GM12874 (cell line): ENCODE measurements at regions not wholly inside any gene's neighbourhood (a gene's known extent, or its start where the extent isn't known, plus 50 kb on each side); places are given as distances from the start of the nearest gene placed in this dataset.

Experiments used
- CTCF ChIP-seq: IDR thresholded peaks from 2 replicates; pipeline ENCODE4 v1.5.1; 2011; ENCODE audit warnings: low read depth, mild to moderate bottlenecking, control low read depth, low read length, moderate library complexity; ENCODE audit not compliant: insufficient read depth

GRCh38 chr3:31142139-31142538 lies 247.7 kb upstream of the GADL1 start:
- no peak for TF ChIP-seq CTCF

- no peak for TF ChIP-seq CTCF
These were observed 248.1 kb upstream of the GADL1 start for GRCh38 chr3:31142543-31142942.

- TF ChIP-seq CTCF = no peak
These were observed 250.6 kb upstream of the GADL1 start for GRCh38 chr3:31145062-31145461.

- TF ChIP-seq CTCF = no peak
These were observed 253.1 kb upstream of the GADL1 start for GRCh38 chr3:31147550-31147949.

GRCh38 chr3:31157047-31157694 lies 262.7 kb upstream of the GADL1 start:
- no peak for TF ChIP-seq CTCF

GRCh38 chr3:31157893-31158620 lies 263.6 kb upstream of the GADL1 start:
- TF ChIP-seq CTCF = no peak

- TF ChIP-seq CTCF = no peak
These were observed 265.0 kb upstream of the GADL1 start for GRCh38 chr3:31159331-31160039.
